ENCODE measurements at regions not wholly inside any gene's neighbourhood (a gene's known extent, or its start where the extent isn't known, plus 50 kb on each side); places are given as distances from the start of the nearest gene placed in this dataset.

- TF ChIP-seq, protein P1, sequence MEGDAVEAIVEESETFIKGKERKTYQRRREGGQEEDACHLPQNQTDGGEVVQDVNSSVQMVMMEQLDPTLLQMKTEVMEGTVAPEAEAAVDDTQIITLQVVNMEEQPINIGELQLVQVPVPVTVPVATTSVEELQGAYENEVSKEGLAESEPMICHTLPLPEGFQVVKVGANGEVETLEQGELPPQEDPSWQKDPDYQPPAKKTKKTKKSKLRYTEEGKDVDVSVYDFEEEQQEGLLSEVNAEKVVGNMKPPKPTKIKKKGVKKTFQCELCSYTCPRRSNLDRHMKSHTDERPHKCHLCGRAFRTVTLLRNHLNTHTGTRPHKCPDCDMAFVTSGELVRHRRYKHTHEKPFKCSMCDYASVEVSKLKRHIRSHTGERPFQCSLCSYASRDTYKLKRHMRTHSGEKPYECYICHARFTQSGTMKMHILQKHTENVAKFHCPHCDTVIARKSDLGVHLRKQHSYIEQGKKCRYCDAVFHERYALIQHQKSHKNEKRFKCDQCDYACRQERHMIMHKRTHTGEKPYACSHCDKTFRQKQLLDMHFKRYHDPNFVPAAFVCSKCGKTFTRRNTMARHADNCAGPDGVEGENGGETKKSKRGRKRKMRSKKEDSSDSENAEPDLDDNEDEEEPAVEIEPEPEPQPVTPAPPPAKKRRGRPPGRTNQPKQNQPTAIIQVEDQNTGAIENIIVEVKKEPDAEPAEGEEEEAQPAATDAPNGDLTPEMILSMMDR (IDR thresholded peaks at IDR 0.05): no peak
- Histone ChIP-seq H3K27ac (no peak overlapping the region), H3K9me3 (no peaks in the 10 kb centered on the region), H3K36me3 (ENCODE audit: insufficient read depth in 1 of 2, low read depth in 1 of 2) (no peaks in the 10 kb centered on the region), H3K4me3 (no peak overlapping the region), H3K4me1 (no peaks in the 10 kb centered on the region), H3K27me3 (ENCODE audit: insufficient read depth in 3 of 3, low read length in 2 of 3) (no peaks in the 10 kb centered on the region)
- ATAC-seq (no peak), DNase-seq (no peak)
- intact Hi-C loops (cut with DNase I): no loop called here
- WGBS, 3 donors: 53 to 71% (median 60%) methylated on average over 1 of the region's 1 CpG
Measured at GRCh38 chr11:91804042-91804441, 420.6 kb upstream of the FAT3 start.

DNA sequence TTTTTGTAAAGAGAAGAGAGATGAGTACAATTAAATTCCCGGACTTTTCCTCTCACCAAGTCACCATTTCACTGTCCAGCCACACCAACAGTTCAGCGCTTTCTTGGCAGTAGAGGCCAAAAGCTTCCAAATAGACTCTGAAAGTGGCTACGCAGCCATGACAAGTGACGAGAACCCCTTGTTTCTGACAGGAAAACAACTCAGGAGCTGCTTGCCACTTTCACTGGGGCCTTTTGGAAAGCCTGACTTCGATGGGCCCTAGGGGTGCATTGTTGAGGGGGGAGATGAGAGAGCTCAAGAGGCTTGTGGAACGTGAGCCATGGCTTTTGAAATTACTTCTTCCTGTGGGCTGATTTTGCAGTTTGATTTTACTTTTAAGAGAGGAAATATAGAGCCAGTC, 422.1 kb upstream of the FAT3 start:
- intact Hi-C loops (cut with DNase I): no loop called here
- DNase-seq: no peak
- TF ChIP-seq, protein P1 (IDR thresholded peaks at IDR 0.05): no peak
- ATAC-seq: no peak
- no peaks in the 10 kb centered on the region for H3K9me3 ChIP-seq
- no peaks in the 10 kb centered on the region for H3K27me3 ChIP-seq (ENCODE audit: insufficient read depth in 3 of 3, low read length in 2 of 3)
- H3K4me3 ChIP-seq: no peak overlapping the region
- 70 to 77% (median 76%) methylated on average over 6 of the region's 6 CpGs for WGBS, 3 donors
- H3K27ac ChIP-seq: no peak overlapping the region
- no peaks in the 10 kb centered on the region for H3K4me1 ChIP-seq
- H3K36me3 ChIP-seq (ENCODE audit: insufficient read depth in 1 of 2, low read depth in 1 of 2): no peaks in the 10 kb centered on the region

GRCh38 chr11:91800208-91800914, 424.3 kb upstream of the FAT3 start:
- Histone ChIP-seq H3K4me1 (no peaks in the 10 kb centered on the region), H3K36me3 (ENCODE audit: insufficient read depth in 1 of 2, low read depth in 1 of 2) (no peaks in the 10 kb centered on the region), H3K9me3 (no peaks in the 10 kb centered on the region), H3K27me3 (ENCODE audit: insufficient read depth in 3 of 3, low read length in 2 of 3) (no peaks in the 10 kb centered on the region), H3K27ac (no peak overlapping the region), H3K4me3 (no peak overlapping the region)
- ATAC-seq (no peak), DNase-seq (no peak)
- intact Hi-C loops (cut with DNase I): no loop called here
- TF ChIP-seq, protein P1 (IDR thresholded peaks at IDR 0.05): no peak
- 41 to 52% (median 41%) methylated on average over 9 of the region's 9 CpGs for WGBS, 3 donors

GRCh38 chr11:91798240-91798639, 426.4 kb upstream of the FAT3 start:
- Histone ChIP-seq H3K9me3 (no peaks in the 10 kb centered on the region), H3K4me1 (no peaks in the 10 kb centered on the region), H3K27ac (no peak overlapping the region), H3K4me3 (no peak overlapping the region), H3K27me3 (ENCODE audit: insufficient read depth in 3 of 3, low read length in 2 of 3) (no peaks in the 10 kb centered on the region), H3K36me3 (ENCODE audit: insufficient read depth in 1 of 2, low read depth in 1 of 2) (no peaks in the 10 kb centered on the region)
- intact Hi-C loops (cut with DNase I): no loop called here
- TF ChIP-seq, protein P1 (IDR thresholded peaks at IDR 0.05): no peak
- ATAC-seq: no peak
- no peak for DNase-seq
- WGBS, 3 donors: 90 to 96% (median 91%) methylated on average over 7 of the region's 7 CpGs

DNA sequence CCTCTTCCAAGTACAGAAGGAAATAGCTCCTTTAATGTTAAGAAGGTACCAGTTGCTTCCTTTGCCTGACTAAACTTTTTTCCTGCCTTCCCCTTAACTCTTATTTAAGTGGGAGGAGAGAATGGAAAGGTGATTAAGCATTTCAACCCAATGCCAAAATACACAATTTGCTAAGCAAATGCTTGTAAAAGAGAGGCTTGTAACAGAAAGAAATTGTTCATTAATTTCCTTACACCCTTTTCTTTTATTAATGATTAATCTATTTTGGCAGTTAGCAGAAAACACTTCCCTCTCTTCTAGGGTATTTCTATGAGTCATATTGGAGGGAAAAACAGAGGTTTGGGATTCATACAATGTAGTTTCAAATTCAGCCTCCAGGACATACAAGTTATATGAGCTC, 427.6 kb upstream of the FAT3 start:
- Histone ChIP-seq H3K9me3 (no peaks in the 10 kb centered on the region), H3K36me3 (ENCODE audit: insufficient read depth in 1 of 2, low read depth in 1 of 2) (no peaks in the 10 kb centered on the region), H3K27ac (no peak overlapping the region), H3K4me3 (no peak overlapping the region), H3K27me3 (ENCODE audit: insufficient read depth in 3 of 3, low read length in 2 of 3) (no peaks in the 10 kb centered on the region), H3K4me1 (no peaks in the 10 kb centered on the region)
- intact Hi-C loops (cut with DNase I): no loop called here
- ATAC-seq (no peak), DNase-seq (no peak)
- TF ChIP-seq, protein P1 (IDR thresholded peaks at IDR 0.05): no peak

All from psoas muscle (tissue), 7 donors.